ENCODE measurements at regions not wholly inside any gene's neighbourhood (a gene's known extent, or its start where the extent isn't known, plus 50 kb on each side); places are given as distances from the start of the nearest gene placed in this dataset.

GRCh38 chr10:23630376-23630775 lies 191.5 kb downstream of the OTUD1 start (continued):
- TF ChIP-seq BCL11A (IDR thresholded peaks at IDR 0.05; ENCODE audit: low read depth in 2 of 2, low read length in 2 of 2) (no peak), SP4 (IDR thresholded peaks at IDR 0.05; ENCODE audit: low read length) (no peak), PHF8 (conservative IDR thresholded peaks at IDR 0.05; ENCODE audit: low read depth, low read length) (no peak), SP1 (IDR thresholded peaks at IDR 0.05; ENCODE audit: low read depth, low read length) (no peak), CTBP2 (IDR thresholded peaks at IDR 0.05; ENCODE audit: borderline replicate concordance, insufficient read depth, insufficient read length, low read length) (no peak), CHD7 (IDR thresholded peaks at IDR 0.05; ENCODE audit: insufficient replicate concordance, low read length) (no peak), BRCA1 (IDR thresholded peaks at IDR 0.05; ENCODE audit: low read depth, low read length) (no peak), GTF2F1 (IDR thresholded peaks at IDR 0.05; ENCODE audit: borderline replicate concordance, low read depth, low read length) (no peak)
